Pancreas (tissue), 10 donors: ENCODE measurements at regions not wholly inside any gene's neighbourhood (a gene's known extent, or its start where the extent isn't known, plus 50 kb on each side); places are given as distances from the start of the nearest gene placed in this dataset.

Experiments
- ATAC-seq, 4 donors: fragments of 200-7000 bp; cut with Tn5 transposase; one replicate each; pipeline versions ENCODE4 v1.8.0 to v1.9.1; 2020; ENCODE audit warnings: mild to moderate bottlenecking in 4 of 4, moderate library complexity in 4 of 4
- DNase-seq, 6 donors: peaks; one replicate each; pipeline ENCODE4 v3.0.0-alpha.2; 2020
- FAIRE-seq: peaks from 2 replicates; lab custom pipeline; 2012; peaks lifted over from hg19 to GRCh38; lab: Jason Lieb, UNC
- H3K27ac ChIP-seq, 4 donors: fragments of 200-600 bp; sonication (generic); 1 replicate in 3 of 4; 2 replicates in 1 of 4; pipeline versions ENCODE4 v1.5.0 to v1.8.0; 2020
- H3K27me3 ChIP-seq, 4 donors: fragments of 200-600 bp; one replicate each; pipeline ENCODE4 v1.8.0; 2021
- H3K36me3 ChIP-seq, 3 donors: fragments of 200-600 bp; sonication (generic) in 1 of 3; one replicate each; pipeline versions ENCODE4 v1.5.0 to v1.8.0; 2020 to 2021
- H3K4me1 ChIP-seq, 3 donors: fragments of 200-600 bp; one replicate each; pipeline ENCODE4 v1.8.0; 2021
- H3K4me3 ChIP-seq, 4 donors: fragments of 200-600 bp; sonication (generic) in 2 of 4; one replicate each; pipeline versions ENCODE4 v1.5.0 to v1.8.0; 2020 to 2021
- H3K9me3 ChIP-seq, 4 donors: fragments of 200-600 bp; one replicate each; pipeline ENCODE4 v1.8.0; 2021
- CTCF ChIP-seq, 4 donors: fragments of 200-600 bp; sonication (generic) in 3 of 4; IDR thresholded peaks; one replicate each; pipeline versions ENCODE4 v1.5.0 to v1.8.0; 2021; ENCODE audit warnings: antibody characterized with exemption in 4 of 4
- WGBS, 2 donors: extraction: QIAGEN DNeasy Blood & Tissue Kit; methylation state at CpG; one replicate each; pipeline ENCODE4 v1.1.7; 2013; 5-methylcytosine and 5-hydroxymethylcytosine counted together
- intact Hi-C, 3 donors: fragments of 100-400 bp; cut with DNase I; formaldehyde crosslinking; loops; one replicate each; pipeline versions ENCODE4 v1.11.1 to v1.14.2; 2022
- donor health status: healthy with polysubstance abuse.
- donor health status: DM: no; HTN: no; CAD: no; lungs with moderate emphysema.
- donor health status: DM: no; HTN: no; CAD: no.
- donor health status: control.
- donor health status: control.
- donor health status: Bipolar disorder and iron deficiency.
- donor health status: DM: yes; HTN: yes; CAD: no.
- donor health status: DM: no; HTN: no; CAD: no.
- donor health status: DM: no; HTN: no; CAD: no.
- donor health status: DM: yes; HTN: yes; CAD: no.

GRCh38 chr5:98168871-98169270 is 604.6 kb upstream of the RGMB start:
- no peak for FAIRE-seq
- TF ChIP-seq CTCF (IDR thresholded peaks at IDR 0.05), result no peak
- Histone ChIP-seq H3K27me3 (no peaks in the 10 kb centered on the region), H3K4me3 (no peak overlapping the region), H3K36me3 (no peaks in the 10 kb centered on the region), H3K27ac (no peak overlapping the region), H3K4me1 (no peaks in the 10 kb centered on the region), H3K9me3 (no peaks in the 10 kb centered on the region)
- DNase-seq, result no peak
- intact Hi-C loops, result no loop called here
- ATAC-seq, result no peak
- WGBS, 2 donors, result 69 to 70% methylated on average over 2 of the region's 2 CpGs

GRCh38 chr5:98170994-98171393 is 602.5 kb upstream of the RGMB start:
- Histone ChIP-seq H3K4me1 (no peaks in the 10 kb centered on the region), H3K27me3 (no peaks in the 10 kb centered on the region), H3K27ac (no peak overlapping the region), H3K9me3 (no peaks in the 10 kb centered on the region), H3K4me3 (no peak overlapping the region), H3K36me3 (no peaks in the 10 kb centered on the region)
- no peak for FAIRE-seq
- TF ChIP-seq CTCF (IDR thresholded peaks at IDR 0.05), result no peak
- ATAC-seq, result no peak
- WGBS, 2 donors, result 46 to 49% methylated on average over 5 of the region's 5 CpGs
- intact Hi-C loops, result no loop called here
- no peak for DNase-seq

- FAIRE-seq, result no peak
- intact Hi-C loops, result no loop called here
- no peaks in the 10 kb centered on the region for H3K9me3 ChIP-seq
- no peaks in the 10 kb centered on the region for H3K36me3 ChIP-seq
- no peak for DNase-seq
- no peak overlapping the region for H3K27ac ChIP-seq
- TF ChIP-seq CTCF (IDR thresholded peaks at IDR 0.05), result no peak
- no peaks in the 10 kb centered on the region for H3K4me1 ChIP-seq
- H3K27me3 ChIP-seq, result no peaks in the 10 kb centered on the region
- no peak for ATAC-seq
- H3K4me3 ChIP-seq, result no peak overlapping the region
Observed at GRCh38 chr5:98173334-98173733, 600.1 kb upstream of the RGMB start.

GRCh38 chr5:98175474-98175873 is 598.0 kb upstream of the RGMB start:
- Histone ChIP-seq H3K27me3 (no peaks in the 10 kb centered on the region), H3K9me3 (no peaks in the 10 kb centered on the region), H3K36me3 (no peaks in the 10 kb centered on the region), H3K27ac (no peak overlapping the region), H3K4me3 (no peak overlapping the region), H3K4me1 (no peaks in the 10 kb centered on the region)
- FAIRE-seq, result peak; percentile 45
- no peak for TF ChIP-seq CTCF (IDR thresholded peaks at IDR 0.05)
- no peak for DNase-seq
- no peak for ATAC-seq
- intact Hi-C loops, result no loop called here

- Histone ChIP-seq H3K4me3 (no peak overlapping the region), H3K36me3 (no peaks in the 10 kb centered on the region), H3K27ac (no peak overlapping the region), H3K27me3 (no peaks in the 10 kb centered on the region), H3K4me1 (no peaks in the 10 kb centered on the region), H3K9me3 (no peaks in the 10 kb centered on the region)
- FAIRE-seq, result no peak
- DNase-seq, result no peak
- no peak for ATAC-seq
- WGBS, 2 donors, result 64 to 80% methylated on average over 8 of the region's 8 CpGs
- intact Hi-C loops, result no loop called here
- TF ChIP-seq CTCF (IDR thresholded peaks at IDR 0.05), result no peak
Observed at GRCh38 chr5:98179791-98180755, 593.4 kb upstream of the RGMB start.
